Lung (tissue), 11 donors: ENCODE measurements at regions not wholly inside any gene's neighbourhood (a gene's known extent, or its start where the extent isn't known, plus 50 kb on each side); places are given as distances from the start of the nearest gene placed in this dataset.

Source experiments
- ATAC-seq: fragments of 200-7000 bp; cut with Tn5 transposase; one replicate; pipeline ENCODE4 v1.9.1; 2020; ENCODE audit warnings: moderate number of reproducible peaks; ENCODE audit not compliant: insufficient read depth, low FRiP score
- DNase-seq, 3 donors: peaks; one replicate each; pipeline ENCODE4 v3.0.0-alpha.2; 2013 to 2017
- H3K27ac ChIP-seq, 2 donors: one replicate each; pipeline ENCODE4 v1.5.1; 2013; ENCODE audit warnings: mild to moderate bottlenecking in 2 of 2, moderate library complexity in 2 of 2, control low read depth in 1 of 2, inconsistent platforms in 1 of 2, low read depth in 1 of 2, low read length in 1 of 2
- H3K27me3 ChIP-seq, 3 donors: one replicate each; pipeline ENCODE4 v1.5.1; 2013; ENCODE audit warnings: low read length in 2 of 3; ENCODE audit not compliant: control insufficient read depth in 3 of 3, insufficient read depth in 3 of 3
- H3K36me3 ChIP-seq, 4 donors: one replicate each; pipeline ENCODE4 v1.5.1; 2013; ENCODE audit warnings: low read length in 4 of 4, mild to moderate bottlenecking in 1 of 4, moderate library complexity in 1 of 4; ENCODE audit not compliant: control insufficient read depth in 4 of 4, insufficient read depth in 4 of 4
- H3K4me1 ChIP-seq, 5 donors: one replicate each; pipeline ENCODE4 v1.5.1; 2013; ENCODE audit warnings: low read length in 5 of 5, mild to moderate bottlenecking in 2 of 5, moderate library complexity in 1 of 5; ENCODE audit not compliant: control insufficient read depth in 5 of 5, insufficient read depth in 5 of 5
- H3K4me3 ChIP-seq: one replicate; pipeline ENCODE4 v1.5.1; 2013; ENCODE audit warnings: mild to moderate bottlenecking, control low read depth, moderate library complexity
- H3K9ac ChIP-seq, 2 donors: one replicate each; pipeline ENCODE4 v1.5.1; 2013; ENCODE audit warnings: low read length in 2 of 2, control low read depth in 1 of 2; ENCODE audit not compliant: insufficient read depth in 1 of 2
- H3K9me3 ChIP-seq, 4 donors: one replicate each; pipeline ENCODE4 v1.5.1; 2013; ENCODE audit warnings: low read length in 3 of 4, mild to moderate bottlenecking in 1 of 4, moderate library complexity in 1 of 4; ENCODE audit not compliant: control insufficient read depth in 4 of 4, insufficient read depth in 3 of 4
- WGBS, 2 donors: extraction: QIAGEN DNeasy Blood & Tissue Kit; methylation state at CpG; one replicate each; pipeline ENCODE4 v1.1.7; 2013; 5-methylcytosine and 5-hydroxymethylcytosine counted together
- TF ChIP-seq, protein P1 (sequence below): IDR thresholded peaks from 2 replicates; pipeline ENCODE4 v1.5.1; 2012; ENCODE audit warnings: mild to moderate bottlenecking; ENCODE audit errors: control extremely low read depth, extremely low read depth
- donor health status: control.
- donor health status: control.
- donor health status: Bipolar disorder and iron deficiency.
- donor health status: healthy.
- donor health status: DM: yes; HTN: yes; CAD: no.

DNA sequence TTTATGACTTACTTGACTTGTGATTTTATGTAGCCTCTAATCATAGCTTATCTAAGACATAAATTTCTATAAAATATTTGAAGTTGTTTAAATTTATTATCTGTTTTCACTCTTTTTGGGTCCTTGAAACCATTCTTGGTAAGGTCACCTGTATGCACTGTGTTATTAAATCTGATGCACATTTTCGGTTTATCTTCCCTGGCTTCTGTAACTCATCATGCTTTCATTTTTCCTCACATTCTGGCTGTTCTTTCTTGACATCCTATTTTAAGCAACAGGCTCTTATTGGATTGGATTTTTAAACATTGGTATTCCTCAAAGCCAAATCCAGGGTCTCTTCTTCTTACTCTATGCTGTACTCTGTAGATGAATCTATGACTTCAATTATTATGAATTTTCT is 341.6 kb downstream of the TGFB2 start:
- H3K27me3 ChIP-seq: no peaks in the 10 kb centered on the region
- ATAC-seq (no peak), DNase-seq (peak in 2 of 3 donors; percentile 59 to 74)
- no peak overlapping the region for H3K27ac ChIP-seq
- H3K9ac ChIP-seq: no peak overlapping the region
- peaks cover 0 to 14% (median 0%) of the 10 kb centered on the region in 5 donors for H3K4me1 ChIP-seq
- no peaks in the 10 kb centered on the region for H3K9me3 ChIP-seq
- TF ChIP-seq, protein P1, sequence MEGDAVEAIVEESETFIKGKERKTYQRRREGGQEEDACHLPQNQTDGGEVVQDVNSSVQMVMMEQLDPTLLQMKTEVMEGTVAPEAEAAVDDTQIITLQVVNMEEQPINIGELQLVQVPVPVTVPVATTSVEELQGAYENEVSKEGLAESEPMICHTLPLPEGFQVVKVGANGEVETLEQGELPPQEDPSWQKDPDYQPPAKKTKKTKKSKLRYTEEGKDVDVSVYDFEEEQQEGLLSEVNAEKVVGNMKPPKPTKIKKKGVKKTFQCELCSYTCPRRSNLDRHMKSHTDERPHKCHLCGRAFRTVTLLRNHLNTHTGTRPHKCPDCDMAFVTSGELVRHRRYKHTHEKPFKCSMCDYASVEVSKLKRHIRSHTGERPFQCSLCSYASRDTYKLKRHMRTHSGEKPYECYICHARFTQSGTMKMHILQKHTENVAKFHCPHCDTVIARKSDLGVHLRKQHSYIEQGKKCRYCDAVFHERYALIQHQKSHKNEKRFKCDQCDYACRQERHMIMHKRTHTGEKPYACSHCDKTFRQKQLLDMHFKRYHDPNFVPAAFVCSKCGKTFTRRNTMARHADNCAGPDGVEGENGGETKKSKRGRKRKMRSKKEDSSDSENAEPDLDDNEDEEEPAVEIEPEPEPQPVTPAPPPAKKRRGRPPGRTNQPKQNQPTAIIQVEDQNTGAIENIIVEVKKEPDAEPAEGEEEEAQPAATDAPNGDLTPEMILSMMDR: no peak
- 75 to 77% methylated on average over 1 of the region's 1 CpG for WGBS, 2 donors
- no peak overlapping the region for H3K4me3 ChIP-seq
- H3K36me3 ChIP-seq: no peaks in the 10 kb centered on the region

GRCh38 chr1:218692808-218693207 is 347.7 kb downstream of the TGFB2 start:
- TF ChIP-seq, protein P1: no peak

GRCh38 chr1:218693599-218693998 is 348.5 kb downstream of the TGFB2 start:
- WGBS, 2 donors: 62 to 72% methylated on average over 2 of the region's 2 CpGs
- peaks cover 0 to 27% (median 0%) of the 10 kb centered on the region in 5 donors for H3K4me1 ChIP-seq
- no peak overlapping the region for H3K9ac ChIP-seq
- no peak overlapping the region for H3K27ac ChIP-seq
- no peak overlapping the region for H3K4me3 ChIP-seq
- DNase-seq (no peak), ATAC-seq (no peak)
- no peaks in the 10 kb centered on the region for H3K36me3 ChIP-seq
- H3K27me3 ChIP-seq: no peaks in the 10 kb centered on the region
- TF ChIP-seq, protein P1: no peak
- no peaks in the 10 kb centered on the region for H3K9me3 ChIP-seq

More at GRCh38 chr1:218692808-218693207, 347.7 kb downstream of the TGFB2 start:
- Histone ChIP-seq H3K9ac (no peak overlapping the region), H3K4me3 (no peak overlapping the region), H3K4me1 (peaks cover 0 to 27% (median 0%) of the 10 kb centered on the region in 5 donors), H3K36me3 (no peaks in the 10 kb centered on the region), H3K27ac (no peak overlapping the region), H3K27me3 (no peaks in the 10 kb centered on the region), H3K9me3 (no peaks in the 10 kb centered on the region)
- ATAC-seq (no peak), DNase-seq (no peak)
- WGBS, 2 donors: 55 to 71% methylated on average over 2 of the region's 2 CpGs

DNA sequence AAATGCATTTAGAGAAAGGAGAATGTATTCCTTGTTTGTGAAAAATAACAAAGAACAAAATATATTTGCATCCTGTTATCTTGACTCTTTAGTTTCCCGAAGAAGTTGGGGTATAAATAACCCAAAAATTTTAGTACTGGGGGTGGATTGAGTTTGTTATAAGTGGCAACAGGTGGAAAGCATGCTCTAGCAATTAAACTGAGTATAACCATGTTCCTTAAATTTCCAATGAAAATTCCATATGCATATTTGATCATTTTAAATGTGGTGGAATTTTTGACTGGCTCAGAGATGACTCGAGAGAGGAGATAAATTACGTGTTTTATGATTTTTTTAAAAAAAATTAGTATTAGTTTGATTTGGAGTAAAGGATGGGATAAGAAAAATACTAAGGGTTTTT is 348.9 kb downstream of the TGFB2 start:
- H3K9ac ChIP-seq: no peak overlapping the region
- H3K4me3 ChIP-seq: no peak overlapping the region
- H3K4me1 ChIP-seq: peaks cover 0 to 27% (median 0%) of the 10 kb centered on the region in 5 donors
- H3K36me3 ChIP-seq: no peaks in the 10 kb centered on the region
- no peaks in the 10 kb centered on the region for H3K9me3 ChIP-seq
- TF ChIP-seq, protein P1: no peak
- WGBS, 2 donors: 65 to 87% methylated on average over 3 of the region's 3 CpGs
- H3K27ac ChIP-seq: no peak overlapping the region
- H3K27me3 ChIP-seq: no peaks in the 10 kb centered on the region
- ATAC-seq (no peak), DNase-seq (no peak)
